Left lung (tissue), 4 donors: ENCODE measurements at regions not wholly inside any gene's neighbourhood (a gene's known extent, or its start where the extent isn't known, plus 50 kb on each side); places are given as distances from the start of the nearest gene placed in this dataset.

Experiments used
- ATAC-seq: fragments of 200-7000 bp; cut with Tn5 transposase; one replicate; pipeline ENCODE4 v1.9.1; 2020; ENCODE audit warnings: moderate library complexity
- DNase-seq, 4 donors: peaks; one replicate each; pipeline ENCODE4 v3.0.0-alpha.2; 2013 to 2020
- H3K27ac ChIP-seq, 2 donors: fragments of 200-600 bp; sonication (generic) in 1 of 2; one replicate each; pipeline versions ENCODE4 v1.5.0 to v1.8.0; 2020 to 2021
- H3K27me3 ChIP-seq, 2 donors: fragments of 200-600 bp; sonication (generic) in 1 of 2; one replicate each; pipeline versions ENCODE4 v1.5.0 to v1.8.0; 2020 to 2021
- H3K36me3 ChIP-seq, 2 donors: fragments of 200-600 bp; sonication (generic) in 1 of 2; one replicate each; pipeline versions ENCODE4 v1.5.0 to v1.8.0; 2020 to 2021
- H3K4me1 ChIP-seq, 2 donors: fragments of 200-600 bp; one replicate each; pipeline ENCODE4 v1.8.0; 2021
- H3K4me3 ChIP-seq, 2 donors: fragments of 200-600 bp; sonication (generic) in 1 of 2; one replicate each; pipeline versions ENCODE4 v1.5.0 to v1.8.0; 2020 to 2021; ENCODE audit warnings: mild to moderate bottlenecking in 1 of 2
- H3K9me3 ChIP-seq, 2 donors: fragments of 200-600 bp; sonication (generic) in 1 of 2; one replicate each; pipeline versions ENCODE4 v1.5.0 to v1.8.0; 2020 to 2021
- intact Hi-C, 2 donors: fragments of 100-400 bp; cut with DNase I; formaldehyde crosslinking; loops; one replicate each; pipeline versions ENCODE4 v1.11.2 to v1.14.2; 2022
- TF ChIP-seq, protein P1 (sequence below), 2 donors: fragments of 200-600 bp; sonication (generic) in 1 of 2; IDR thresholded peaks; one replicate each; pipeline versions ENCODE4 v1.5.0 to v1.8.0; 2021; ENCODE audit warnings: antibody characterized with exemption in 2 of 2
- donor health status: DM: no; HTN: yes; CAD: no.
- donor health status: DM: no; HTN: no; CAD: no.

DNA sequence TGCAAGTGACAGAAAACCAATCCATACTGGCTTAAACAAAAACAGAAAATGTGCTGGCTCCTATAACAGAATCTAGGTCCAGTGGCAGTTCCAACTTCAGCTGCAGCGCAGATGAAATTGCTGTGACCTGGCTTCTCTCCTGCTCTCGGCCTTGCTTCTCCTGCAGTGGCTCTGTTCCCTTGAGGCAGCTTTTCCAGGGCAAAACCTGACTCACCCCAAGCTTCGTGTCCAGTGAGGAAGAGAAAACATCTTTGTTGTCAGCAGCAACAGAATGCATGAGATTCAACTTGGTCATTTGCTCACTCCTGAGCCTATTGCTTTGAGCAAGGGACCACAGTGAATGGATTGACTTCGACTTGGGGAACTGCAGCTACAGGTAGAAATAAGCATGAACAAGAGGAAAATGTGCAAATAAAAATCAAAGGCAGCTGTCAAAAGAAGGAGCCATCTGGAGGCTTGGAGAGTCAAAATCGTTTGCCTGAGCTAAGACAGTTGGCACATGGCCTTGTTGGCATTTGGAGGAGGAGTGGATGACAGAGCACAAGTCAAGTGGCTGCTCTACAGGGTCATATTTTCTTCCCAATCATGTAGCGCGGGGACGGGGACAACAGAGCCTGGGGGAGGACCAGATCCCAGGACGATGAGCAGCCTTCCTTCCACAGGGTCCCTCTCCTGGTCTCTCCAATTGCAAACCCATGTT lies 523.4 kb downstream of the FGF9 start:
- DNase-seq (no peak), ATAC-seq (no peak)
- intact Hi-C loops = no loop called here
- no peaks in the 10 kb centered on the region for H3K36me3 ChIP-seq
- H3K27ac ChIP-seq = no peak overlapping the region
- no peaks in the 10 kb centered on the region for H3K4me1 ChIP-seq
- H3K9me3 ChIP-seq = no peaks in the 10 kb centered on the region
- no peaks in the 10 kb centered on the region for H3K27me3 ChIP-seq
- no peak overlapping the region for H3K4me3 ChIP-seq
- TF ChIP-seq, protein P1, sequence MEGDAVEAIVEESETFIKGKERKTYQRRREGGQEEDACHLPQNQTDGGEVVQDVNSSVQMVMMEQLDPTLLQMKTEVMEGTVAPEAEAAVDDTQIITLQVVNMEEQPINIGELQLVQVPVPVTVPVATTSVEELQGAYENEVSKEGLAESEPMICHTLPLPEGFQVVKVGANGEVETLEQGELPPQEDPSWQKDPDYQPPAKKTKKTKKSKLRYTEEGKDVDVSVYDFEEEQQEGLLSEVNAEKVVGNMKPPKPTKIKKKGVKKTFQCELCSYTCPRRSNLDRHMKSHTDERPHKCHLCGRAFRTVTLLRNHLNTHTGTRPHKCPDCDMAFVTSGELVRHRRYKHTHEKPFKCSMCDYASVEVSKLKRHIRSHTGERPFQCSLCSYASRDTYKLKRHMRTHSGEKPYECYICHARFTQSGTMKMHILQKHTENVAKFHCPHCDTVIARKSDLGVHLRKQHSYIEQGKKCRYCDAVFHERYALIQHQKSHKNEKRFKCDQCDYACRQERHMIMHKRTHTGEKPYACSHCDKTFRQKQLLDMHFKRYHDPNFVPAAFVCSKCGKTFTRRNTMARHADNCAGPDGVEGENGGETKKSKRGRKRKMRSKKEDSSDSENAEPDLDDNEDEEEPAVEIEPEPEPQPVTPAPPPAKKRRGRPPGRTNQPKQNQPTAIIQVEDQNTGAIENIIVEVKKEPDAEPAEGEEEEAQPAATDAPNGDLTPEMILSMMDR (IDR thresholded peaks at IDR 0.05) = no peak

GRCh38 chr13:22195726-22196125 lies 524.9 kb downstream of the FGF9 start:
- Histone ChIP-seq H3K27me3 (no peaks in the 10 kb centered on the region), H3K4me3 (no peak overlapping the region), H3K4me1 (no peaks in the 10 kb centered on the region), H3K9me3 (no peaks in the 10 kb centered on the region), H3K27ac (no peak overlapping the region), H3K36me3 (no peaks in the 10 kb centered on the region)
- no peak for DNase-seq
- TF ChIP-seq, protein P1 (IDR thresholded peaks at IDR 0.05) = no peak
- intact Hi-C loops = no loop called here
- no peak for ATAC-seq

GRCh38 chr13:22196777-22197176 lies 525.9 kb downstream of the FGF9 start:
- no peaks in the 10 kb centered on the region for H3K9me3 ChIP-seq
- no peaks in the 10 kb centered on the region for H3K27me3 ChIP-seq
- TF ChIP-seq, protein P1 (IDR thresholded peaks at IDR 0.05) = no peak
- no peaks in the 10 kb centered on the region for H3K4me1 ChIP-seq
- DNase-seq (no peak), ATAC-seq (no peak)
- H3K27ac ChIP-seq = no peak overlapping the region
- H3K4me3 ChIP-seq = no peak overlapping the region
- H3K36me3 ChIP-seq = no peaks in the 10 kb centered on the region
- intact Hi-C loops = no loop called here

GRCh38 chr13:22198001-22198400 lies 527.1 kb downstream of the FGF9 start:
- TF ChIP-seq, protein P1 (IDR thresholded peaks at IDR 0.05) = no peak
- intact Hi-C loops = no loop called here
- Histone ChIP-seq H3K36me3 (no peaks in the 10 kb centered on the region), H3K27me3 (no peaks in the 10 kb centered on the region), H3K4me1 (no peaks in the 10 kb centered on the region), H3K27ac (no peak overlapping the region), H3K4me3 (no peak overlapping the region), H3K9me3 (no peaks in the 10 kb centered on the region)
- DNase-seq (no peak), ATAC-seq (peak; percentile 66)

GRCh38 chr13:22198641-22199217 lies 527.9 kb downstream of the FGF9 start:
- H3K4me3 ChIP-seq = no peak overlapping the region
- H3K9me3 ChIP-seq = no peaks in the 10 kb centered on the region
- H3K36me3 ChIP-seq = no peaks in the 10 kb centered on the region
- no peak overlapping the region for H3K27ac ChIP-seq
- DNase-seq (no peak), ATAC-seq (no peak)
- H3K27me3 ChIP-seq = no peaks in the 10 kb centered on the region
- intact Hi-C loops = no loop called here
- TF ChIP-seq, protein P1 (IDR thresholded peaks at IDR 0.05) = no peak
- H3K4me1 ChIP-seq = no peaks in the 10 kb centered on the region
